Gastrocnemius medialis (tissue), 4 donors: ENCODE measurements at regions not wholly inside any gene's neighbourhood (a gene's known extent, or its start where the extent isn't known, plus 50 kb on each side); places are given as distances from the start of the nearest gene placed in this dataset.

ENCODE experiments used
- ATAC-seq, 2 donors: fragments of 150-250 bp; one replicate each; pipeline ENCODE4 v1.9.1; 2016
- DNase-seq, 2 donors: peaks; one replicate each; pipeline ENCODE4 v3.0.0-alpha.2; 2019
- H3K27ac ChIP-seq, 4 donors: fragments of 200-600 bp; sonication (generic); 1 replicate in 1 of 4; 2 replicates in 3 of 4; pipeline ENCODE4 v1.5.1; 2016 to 2018; ENCODE audit warnings: mild to moderate bottlenecking in 2 of 4, moderate library complexity in 1 of 4
- H3K27me3 ChIP-seq, 3 donors: fragments of 200-600 bp; sonication (generic) in 2 of 3; 1 replicate in 1 of 3; 2 replicates in 2 of 3; pipeline versions ENCODE4 v1.5.1 to v1.6.0; 2016 to 2019; ENCODE audit warnings: mild to moderate bottlenecking in 1 of 3, moderate library complexity in 1 of 3
- H3K36me3 ChIP-seq, 2 donors: fragments of 200-600 bp; sonication (generic) in 1 of 2; one replicate each; pipeline ENCODE4 v1.5.1; 2017 to 2018
- H3K4me1 ChIP-seq, 2 donors: fragments of 200-600 bp; sonication (generic) in 1 of 2; one replicate each; pipeline ENCODE4 v1.5.1; 2016 to 2017; ENCODE audit warnings: mild to moderate bottlenecking in 2 of 2
- H3K4me3 ChIP-seq, 4 donors: fragments of 200-600 bp; sonication (generic) in 3 of 4; 1 replicate in 1 of 4; 2 replicates in 3 of 4; pipeline ENCODE4 v1.5.1; 2016 to 2019; ENCODE audit warnings: mild to moderate bottlenecking in 2 of 4
- H3K9me3 ChIP-seq, 3 donors: fragments of 200-600 bp; sonication (generic) in 2 of 3; 1 replicate in 1 of 3; 2 replicates in 2 of 3; pipeline ENCODE4 v1.5.1; 2016 to 2019
- POLR2A ChIP-seq, 2 donors: fragments of 450-650 bp; IDR thresholded peaks; one replicate each; pipeline ENCODE4 v1.6.1; 2017; ENCODE audit warnings: antibody characterized with exemption in 2 of 2, mild to moderate bottlenecking in 2 of 2, moderate library complexity in 2 of 2
- in situ Hi-C, 4 donors: fragments of 200-750 bp; cut with MboI; loops; one replicate each; pipeline versions ENCODE4 v1.15.0 to v1.8.0; 2017; ENCODE audit warnings: low sequenced_read_pairs in 4 of 4
- intact Hi-C: fragments of 100-400 bp; cut with DNase I; formaldehyde crosslinking; loops from one replicate; pipeline ENCODE4 v1.15.1; 2023; ENCODE audit warnings: low total_unique reads
- TF ChIP-seq, protein P1 (sequence below), 5 experiments: fragments of 450-650 bp in 3 of 5; fragments of 200-600 bp in 2 of 5; sonication (generic) in 2 of 5; IDR thresholded peaks in 4 of 5; conservative IDR thresholded peaks in 1 of 5; 1 replicate in 4 of 5; 2 replicates in 1 of 5; pipeline ENCODE4 v1.5.1; 2016 to 2019; ENCODE audit warnings: antibody characterized with exemption in 5 of 5, mild to moderate bottlenecking in 3 of 5, moderate library complexity in 3 of 5

DNA sequence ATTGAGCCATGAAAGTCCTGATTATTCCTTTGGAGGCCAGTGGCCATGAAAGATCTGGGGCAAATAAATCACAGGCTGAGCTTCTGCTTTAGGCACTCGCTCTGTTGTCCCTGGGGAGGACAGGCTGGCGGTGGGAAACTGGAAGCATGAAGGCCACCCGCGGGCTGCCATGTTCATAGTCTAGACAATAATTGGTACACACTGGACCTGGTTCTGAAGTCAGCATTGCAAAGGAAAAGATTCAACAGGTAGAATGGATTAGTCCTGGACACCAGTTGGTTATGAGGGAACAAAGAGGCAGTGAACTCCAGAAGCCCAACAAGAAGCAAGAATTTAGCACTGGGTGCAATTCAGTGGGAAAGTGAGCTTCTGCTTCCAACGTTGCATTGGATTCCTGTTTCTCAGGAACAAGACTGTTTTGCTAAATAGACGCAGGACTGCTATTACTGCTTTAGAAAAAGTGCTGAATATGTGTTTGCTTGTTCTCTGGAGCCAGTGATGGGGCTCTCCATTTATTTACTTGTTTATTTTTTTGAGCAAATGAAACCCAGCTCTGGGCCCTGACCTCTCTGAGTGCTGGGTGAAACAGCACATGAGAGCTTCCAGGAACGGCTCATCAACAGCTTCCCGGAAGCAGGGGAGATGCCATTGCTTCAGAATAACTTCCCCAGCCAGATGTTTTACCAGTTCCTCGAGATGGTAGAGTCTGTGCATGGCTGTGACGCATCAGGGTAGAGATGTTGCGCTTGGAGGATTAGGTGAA is 336.4 kb downstream of the ZNF536 start:
- intact Hi-C loops = no loop called here
- ATAC-seq (no peak), DNase-seq (no peak)
- Histone ChIP-seq H3K36me3 (no peaks in the 10 kb centered on the region), H3K4me3 (no peak overlapping the region), H3K27ac (no peak overlapping the region), H3K9me3 (no peaks in the 10 kb centered on the region), H3K27me3 (peaks cover 8 to 16% (median 15%) of the 10 kb centered on the region in 3 donors), H3K4me1 (peaks cover 0 to 3% of the 10 kb centered on the region in 2 donors)
- TF ChIP-seq POLR2A (IDR thresholded peaks at IDR 0.05) = no peak
- TF ChIP-seq, protein P1, sequence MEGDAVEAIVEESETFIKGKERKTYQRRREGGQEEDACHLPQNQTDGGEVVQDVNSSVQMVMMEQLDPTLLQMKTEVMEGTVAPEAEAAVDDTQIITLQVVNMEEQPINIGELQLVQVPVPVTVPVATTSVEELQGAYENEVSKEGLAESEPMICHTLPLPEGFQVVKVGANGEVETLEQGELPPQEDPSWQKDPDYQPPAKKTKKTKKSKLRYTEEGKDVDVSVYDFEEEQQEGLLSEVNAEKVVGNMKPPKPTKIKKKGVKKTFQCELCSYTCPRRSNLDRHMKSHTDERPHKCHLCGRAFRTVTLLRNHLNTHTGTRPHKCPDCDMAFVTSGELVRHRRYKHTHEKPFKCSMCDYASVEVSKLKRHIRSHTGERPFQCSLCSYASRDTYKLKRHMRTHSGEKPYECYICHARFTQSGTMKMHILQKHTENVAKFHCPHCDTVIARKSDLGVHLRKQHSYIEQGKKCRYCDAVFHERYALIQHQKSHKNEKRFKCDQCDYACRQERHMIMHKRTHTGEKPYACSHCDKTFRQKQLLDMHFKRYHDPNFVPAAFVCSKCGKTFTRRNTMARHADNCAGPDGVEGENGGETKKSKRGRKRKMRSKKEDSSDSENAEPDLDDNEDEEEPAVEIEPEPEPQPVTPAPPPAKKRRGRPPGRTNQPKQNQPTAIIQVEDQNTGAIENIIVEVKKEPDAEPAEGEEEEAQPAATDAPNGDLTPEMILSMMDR (IDR thresholded peaks at IDR 0.05 in 4 of 5, conservative IDR thresholded peaks at IDR 0.05 in 1 of 5) = no peak
- in situ Hi-C loops = no loop called here

DNA sequence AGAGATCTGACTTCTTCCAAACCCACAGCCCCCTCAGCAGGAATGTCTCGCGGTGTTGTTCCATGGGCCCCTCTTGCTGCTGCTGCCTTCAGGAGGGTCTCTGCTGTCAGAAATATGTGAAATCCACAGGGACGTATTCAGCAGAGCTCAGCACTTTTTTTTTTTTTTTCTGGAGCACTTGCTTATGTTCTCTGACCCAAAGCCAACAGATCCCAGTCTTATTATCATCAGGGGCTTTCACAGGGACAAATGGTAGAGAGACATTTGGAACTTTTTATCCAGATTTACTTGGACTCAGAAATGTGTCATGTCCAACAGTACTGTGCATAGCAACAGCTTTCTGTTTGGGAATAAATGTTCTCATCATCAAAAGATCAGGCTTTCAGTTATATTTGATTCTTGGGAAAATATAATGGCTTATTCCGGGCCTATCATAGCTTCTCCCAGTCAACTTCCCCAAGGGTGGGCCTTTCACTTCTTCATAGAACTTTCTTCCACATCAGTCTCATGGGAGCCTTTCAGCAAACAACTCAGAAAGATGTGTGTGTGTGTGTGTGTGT is 332.7 kb downstream of the ZNF536 start:
- TF ChIP-seq, protein P1 (IDR thresholded peaks at IDR 0.05 in 4 of 5, conservative IDR thresholded peaks at IDR 0.05 in 1 of 5) = no peak
- TF ChIP-seq POLR2A (IDR thresholded peaks at IDR 0.05) = no peak
- H3K27me3 ChIP-seq = no peaks in the 10 kb centered on the region
- ATAC-seq (no peak), DNase-seq (no peak)
- no peaks in the 10 kb centered on the region for H3K36me3 ChIP-seq
- no peak overlapping the region for H3K27ac ChIP-seq
- no peak overlapping the region for H3K4me3 ChIP-seq
- in situ Hi-C loops (no loop called here), intact Hi-C loops (no loop called here)
- no peaks in the 10 kb centered on the region for H3K9me3 ChIP-seq
- no peaks in the 10 kb centered on the region for H3K4me1 ChIP-seq

DNA sequence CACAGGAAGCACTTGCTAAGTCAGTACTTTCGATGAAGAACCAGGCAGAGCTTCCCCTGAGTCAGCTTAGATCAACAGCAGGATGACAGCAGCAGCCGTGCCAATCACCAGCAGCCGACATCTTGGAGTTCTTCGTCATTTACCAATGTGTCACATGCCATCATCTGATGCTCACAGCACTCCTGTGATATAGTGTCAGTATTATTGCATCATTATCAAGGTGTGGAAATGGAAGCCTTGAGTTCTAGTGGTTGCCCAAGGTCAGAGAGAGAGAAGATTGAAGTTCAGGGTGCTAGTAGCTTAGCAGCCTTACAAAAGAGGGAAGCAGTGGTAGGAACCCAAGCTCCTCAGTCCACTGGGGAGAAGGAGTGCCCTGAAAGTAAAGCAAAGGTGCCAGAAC is 331.5 kb downstream of the ZNF536 start:
- H3K36me3 ChIP-seq = no peaks in the 10 kb centered on the region
- no peak overlapping the region for H3K4me3 ChIP-seq
- H3K4me1 ChIP-seq = no peaks in the 10 kb centered on the region
- no peak for TF ChIP-seq POLR2A (IDR thresholded peaks at IDR 0.05)
- TF ChIP-seq, protein P1 (IDR thresholded peaks at IDR 0.05 in 4 of 5, conservative IDR thresholded peaks at IDR 0.05 in 1 of 5) = no peak
- ATAC-seq (no peak), DNase-seq (no peak)
- H3K9me3 ChIP-seq = no peaks in the 10 kb centered on the region
- in situ Hi-C loops = no loop called here
- H3K27me3 ChIP-seq = no peaks in the 10 kb centered on the region
- no peak overlapping the region for H3K27ac ChIP-seq
- intact Hi-C loops = no loop called here

DNA sequence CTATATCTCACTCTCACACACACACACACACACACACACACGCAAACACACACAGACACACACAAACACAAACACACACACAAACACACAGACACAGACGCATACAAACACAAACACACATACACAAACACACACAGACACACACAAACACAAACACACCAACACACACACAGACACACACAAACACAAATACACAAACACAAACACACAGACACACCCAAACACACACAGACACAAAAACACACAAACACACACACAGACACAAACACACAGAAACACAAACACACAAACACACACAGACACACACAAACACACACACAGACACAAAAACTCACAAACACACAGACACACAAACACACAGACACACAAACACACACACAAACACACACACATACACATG is 329.0 kb downstream of the ZNF536 start:
- Histone ChIP-seq H3K27me3 (no peaks in the 10 kb centered on the region), H3K4me1 (no peaks in the 10 kb centered on the region), H3K9me3 (no peaks in the 10 kb centered on the region), H3K4me3 (no peak overlapping the region), H3K27ac (no peak overlapping the region), H3K36me3 (no peaks in the 10 kb centered on the region)
- no peak for TF ChIP-seq POLR2A (IDR thresholded peaks at IDR 0.05)
- TF ChIP-seq, protein P1 (IDR thresholded peaks at IDR 0.05 in 4 of 5, conservative IDR thresholded peaks at IDR 0.05 in 1 of 5) = no peak
- in situ Hi-C loops (no loop called here), intact Hi-C loops (no loop called here)
- DNase-seq (no peak), ATAC-seq (no peak)
